ENCODE measurements at regions not wholly inside any gene's neighbourhood (a gene's known extent, or its start where the extent isn't known, plus 50 kb on each side); places are given as distances from the start of the nearest gene placed in this dataset.

GRCh38 chr12:38053113-38053512 is 263.5 kb upstream of the ALG10B start:
- TF ChIP-seq CTCF (IDR thresholded peaks at IDR 0.05): no peak
- no peak for TF ChIP-seq POLR2A (IDR thresholded peaks at IDR 0.05)
- no peak for TF ChIP-seq EP300 (IDR thresholded peaks at IDR 0.05)

Measured in tibial nerve (tissue), 4 donors.